ENCODE measurements at regions not wholly inside any gene's neighbourhood (a gene's known extent, or its start where the extent isn't known, plus 50 kb on each side); places are given as distances from the start of the nearest gene placed in this dataset.

DNA sequence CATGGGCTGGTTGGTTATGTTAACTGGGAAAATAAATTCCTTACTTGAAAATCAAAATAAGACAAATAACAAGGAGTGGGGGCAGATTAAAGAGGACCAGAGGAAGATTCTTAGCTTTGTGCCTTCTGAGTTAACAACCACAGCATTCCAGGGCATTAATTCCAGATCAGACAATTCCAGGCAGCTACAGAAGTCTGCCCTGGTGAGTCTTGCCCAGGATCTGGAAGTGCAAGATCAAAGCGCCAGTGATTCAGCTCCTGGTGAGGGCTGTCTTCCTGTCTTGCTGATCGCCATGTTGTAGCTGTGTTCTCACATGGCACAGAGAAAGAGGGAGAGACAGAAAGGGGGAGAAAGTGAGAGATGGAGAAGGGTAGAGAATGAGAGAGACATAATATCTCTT is 65.6 kb downstream of the ANXA2R start:
- no peak overlapping the region for H3K27ac ChIP-seq
- TF ChIP-seq, protein P1, sequence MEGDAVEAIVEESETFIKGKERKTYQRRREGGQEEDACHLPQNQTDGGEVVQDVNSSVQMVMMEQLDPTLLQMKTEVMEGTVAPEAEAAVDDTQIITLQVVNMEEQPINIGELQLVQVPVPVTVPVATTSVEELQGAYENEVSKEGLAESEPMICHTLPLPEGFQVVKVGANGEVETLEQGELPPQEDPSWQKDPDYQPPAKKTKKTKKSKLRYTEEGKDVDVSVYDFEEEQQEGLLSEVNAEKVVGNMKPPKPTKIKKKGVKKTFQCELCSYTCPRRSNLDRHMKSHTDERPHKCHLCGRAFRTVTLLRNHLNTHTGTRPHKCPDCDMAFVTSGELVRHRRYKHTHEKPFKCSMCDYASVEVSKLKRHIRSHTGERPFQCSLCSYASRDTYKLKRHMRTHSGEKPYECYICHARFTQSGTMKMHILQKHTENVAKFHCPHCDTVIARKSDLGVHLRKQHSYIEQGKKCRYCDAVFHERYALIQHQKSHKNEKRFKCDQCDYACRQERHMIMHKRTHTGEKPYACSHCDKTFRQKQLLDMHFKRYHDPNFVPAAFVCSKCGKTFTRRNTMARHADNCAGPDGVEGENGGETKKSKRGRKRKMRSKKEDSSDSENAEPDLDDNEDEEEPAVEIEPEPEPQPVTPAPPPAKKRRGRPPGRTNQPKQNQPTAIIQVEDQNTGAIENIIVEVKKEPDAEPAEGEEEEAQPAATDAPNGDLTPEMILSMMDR (conservative IDR thresholded peaks at IDR 0.05): no peak

DNA sequence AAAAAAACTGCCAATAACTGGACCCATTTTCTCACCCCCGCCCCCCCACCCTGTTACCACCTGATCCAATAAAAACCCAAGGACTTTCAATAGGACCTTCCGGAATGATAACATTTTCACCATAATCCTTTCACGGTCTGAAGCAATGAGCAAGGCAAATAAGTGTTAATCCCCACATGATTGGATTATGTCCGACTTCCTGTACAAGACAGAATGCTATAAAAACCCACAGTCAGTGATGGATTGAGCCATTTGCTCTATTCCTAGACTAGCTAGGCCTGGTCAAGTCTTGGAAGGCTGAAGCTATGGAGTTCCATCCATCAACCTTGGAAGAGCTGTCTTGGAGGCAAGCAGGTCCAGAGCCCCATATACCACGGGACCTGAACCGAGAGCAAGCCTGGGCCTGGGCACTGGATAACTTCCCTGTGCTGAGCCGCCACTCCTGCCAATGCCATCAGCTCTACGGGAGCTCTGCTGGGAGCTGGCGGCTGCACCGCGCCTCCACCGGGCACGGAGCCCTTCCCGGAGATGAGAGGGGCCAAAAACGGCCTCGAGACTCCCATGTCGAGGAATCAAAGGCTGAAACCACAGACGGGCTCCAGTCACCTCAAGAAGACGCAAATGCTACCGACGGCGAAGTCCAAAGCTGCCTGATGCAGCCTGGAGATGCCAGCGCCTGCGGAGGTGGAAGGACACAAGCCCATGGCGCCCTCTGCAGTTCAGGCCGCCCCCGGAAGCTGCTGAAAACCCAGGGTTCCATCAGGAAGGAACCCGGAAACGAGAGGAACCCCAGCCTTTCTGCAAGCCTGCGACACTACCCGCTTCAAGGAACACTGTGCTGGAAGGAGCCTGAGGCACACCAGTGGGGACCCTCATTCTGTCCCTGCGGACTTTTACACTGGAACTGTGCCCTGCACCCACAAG is 69.2 kb downstream of the ANXA2R start:
- TF ChIP-seq, protein P1 (conservative IDR thresholded peaks at IDR 0.05): no peak
- H3K27ac ChIP-seq: no peak overlapping the region

DNA sequence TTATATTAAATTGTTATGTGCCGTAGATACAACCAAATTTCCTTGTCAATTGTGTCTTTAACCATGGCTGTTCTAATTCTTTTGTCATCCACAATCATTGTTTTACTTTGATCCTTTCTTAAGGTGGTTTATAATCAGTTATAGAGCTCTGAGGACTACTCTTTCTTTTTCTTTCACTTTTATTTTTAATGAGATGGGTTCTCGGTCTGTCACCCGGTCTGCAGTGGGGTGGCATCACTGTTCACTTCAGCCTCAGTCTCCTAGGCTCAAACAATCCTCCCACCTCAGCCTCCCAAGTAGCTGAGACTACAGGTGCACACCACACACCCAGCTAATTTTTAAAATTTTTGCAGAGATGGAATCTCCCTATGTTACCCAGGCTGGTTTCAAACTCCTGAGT is 74.2 kb downstream of the ANXA2R start:
- no peak overlapping the region for H3K27ac ChIP-seq
- TF ChIP-seq, protein P1 (conservative IDR thresholded peaks at IDR 0.05): no peak

DNA sequence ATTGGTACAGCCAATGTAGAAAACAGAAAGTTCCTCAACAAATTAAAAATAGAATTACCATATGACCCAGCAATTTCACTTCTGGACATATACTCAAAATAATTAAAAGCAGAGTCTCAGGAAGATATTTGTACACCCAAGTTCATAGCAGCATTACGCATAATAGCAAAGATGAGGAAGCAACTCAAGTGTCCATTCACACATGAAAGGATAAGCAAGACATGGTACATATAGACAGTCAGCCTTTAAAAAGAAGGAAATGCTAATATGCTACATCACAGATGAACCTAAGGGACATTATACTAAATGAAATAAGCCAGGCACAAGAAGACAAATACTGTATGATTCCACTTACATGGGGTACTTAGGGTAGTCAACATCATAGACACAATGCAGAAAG is 76.7 kb downstream of the ANXA2R start:
- H3K27ac ChIP-seq: no peak overlapping the region
- TF ChIP-seq, protein P1 (conservative IDR thresholded peaks at IDR 0.05): no peak

DNA sequence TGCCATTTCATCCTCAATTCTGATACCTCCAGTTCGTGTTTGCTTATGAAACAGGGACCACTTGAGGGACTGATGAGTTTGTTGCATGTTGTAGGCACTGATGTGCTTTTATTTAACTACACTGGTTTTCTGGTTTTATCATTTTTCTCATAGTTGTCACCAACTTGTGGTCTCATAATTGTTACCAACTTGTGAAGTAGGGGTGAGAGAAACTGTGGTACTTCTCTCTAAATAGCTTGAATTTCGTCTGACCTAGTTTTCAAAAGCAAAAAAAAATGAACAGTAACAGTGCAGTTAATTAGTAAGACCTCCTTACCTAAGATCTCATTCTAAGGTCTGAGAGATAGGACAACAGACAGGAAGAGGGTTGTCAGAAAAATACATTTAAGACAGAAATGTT is 78.0 kb downstream of the ANXA2R start:
- TF ChIP-seq, protein P1 (conservative IDR thresholded peaks at IDR 0.05): no peak
- H3K27ac ChIP-seq: no peak overlapping the region

DNA sequence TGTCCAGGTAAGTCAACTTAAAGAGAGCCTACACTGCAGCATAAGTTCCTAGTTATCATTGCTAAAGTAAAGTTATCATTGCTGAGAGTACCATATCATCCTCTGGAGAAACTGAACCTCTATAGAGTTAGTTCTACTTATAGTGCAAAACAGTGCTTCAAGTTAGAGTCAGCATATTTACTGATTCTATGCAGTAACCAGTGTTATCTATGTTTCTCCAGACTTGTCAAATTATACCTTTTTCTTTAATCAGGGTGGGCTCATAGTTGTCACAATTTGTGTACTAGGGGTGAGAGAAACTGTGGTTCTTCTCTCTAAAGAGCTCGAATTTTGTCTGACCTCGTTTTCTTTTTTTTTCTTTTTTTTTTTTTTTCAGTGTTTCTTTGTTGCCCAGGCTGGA is 79.6 kb downstream of the ANXA2R start:
- TF ChIP-seq, protein P1 (conservative IDR thresholded peaks at IDR 0.05): no peak
- no peak overlapping the region for H3K27ac ChIP-seq

DNA sequence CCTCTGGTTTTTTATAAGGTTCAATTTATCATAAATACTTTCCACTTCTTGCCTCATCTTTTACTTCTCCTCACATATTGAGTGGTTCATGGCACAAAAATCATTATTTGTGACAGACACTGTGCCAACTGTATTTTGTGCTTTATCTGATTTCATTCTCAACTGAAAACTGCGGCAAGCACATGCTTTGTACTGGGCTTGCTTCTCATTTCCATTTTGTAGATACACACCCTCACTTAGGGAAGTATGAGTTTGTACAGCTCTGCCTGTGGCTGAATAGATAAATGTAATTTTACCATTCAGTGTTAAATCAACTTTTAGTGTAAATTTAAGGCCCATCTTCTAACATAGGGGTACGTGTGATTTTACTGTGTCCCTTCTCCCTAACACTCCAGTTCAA is 83.6 kb downstream of the ANXA2R start:
- no peak overlapping the region for H3K27ac ChIP-seq
- TF ChIP-seq, protein P1 (conservative IDR thresholded peaks at IDR 0.05): no peak

All from VCaP (cell line).